GM12878 (cell line): ENCODE measurements at regions not wholly inside any gene's neighbourhood (a gene's known extent, or its start where the extent isn't known, plus 50 kb on each side); places are given as distances from the start of the nearest gene placed in this dataset.

Source experiments
- ATAC-seq: fragments of 200-7000 bp; cut with Tn5 transposase; 3 replicates; pipeline ENCODE4 v1.9.1; 2020; ENCODE audit warnings: mild to moderate bottlenecking, moderate library complexity
- BruUV-seq: library from RNA; stranded (reverse); fragments of 400-500 nt; replicated peaks from 2 replicates; lab custom pipeline; 2021; lab: Mats Ljungman, UMichigan
- CTCF ChIA-PET: fragments of 300-600 bp; sonication (Branson Sonifier 250); formaldehyde crosslinking; extraction: SDS; loops from one replicate; lab custom pipeline; 2021; ENCODE audit warnings: inconsistent platforms; lab: Yijun Ruan, JAX
- POLR2A ChIA-PET: fragments of 350-600 bp; formaldehyde crosslinking; extraction: SDS; loops from one replicate; lab custom pipeline; 2021; ENCODE audit warnings: inconsistent platforms; lab: Charles Lee
- RAD21 ChIA-PET: fragments of 300-600 bp; sonication (Branson Sonifier 250); formaldehyde crosslinking; loops from one replicate; lab custom pipeline; 2023; ENCODE audit warnings: antibody characterized with exemption; ENCODE audit not compliant: unreplicated experiment; lab: Charles Lee
- SMC1A ChIA-PET: fragments of 300-600 bp; sonication (Branson Sonifier 250); formaldehyde crosslinking; loops from one replicate; lab custom pipeline; 2023; ENCODE audit not compliant: unreplicated experiment, uncharacterized antibody; lab: Charles Lee
- DNase-seq: peaks from one replicate; pipeline ENCODE4 v3.0.0-alpha.2; 2011; ENCODE audit warnings: low read depth, low spot score
- FAIRE-seq: peaks from 3 replicates; lab custom pipeline; 2011; peaks lifted over from hg19 to GRCh38; lab: Jason Lieb, UNC
- H2AFZ ChIP-seq: 2 replicates; pipeline ENCODE4 v1.6.0; 2011; ENCODE audit warnings: low read depth, low read length, control low read depth; ENCODE audit not compliant: control insufficient read depth
- H3K27ac ChIP-seq: 2 replicates; pipeline ENCODE4 v1.5.1; 2011; ENCODE audit warnings: control low read depth; ENCODE audit not compliant: control insufficient read depth, insufficient read depth
- H3K27me3 ChIP-seq, 2 experiments: replicated peaks in 1 of 2; 2 replicates each; pipeline versions ENCODE4 v1.6.0 to v1.6.1; 2011; ENCODE audit warnings: low read length in 1 of 2; ENCODE audit not compliant: control insufficient read depth in 2 of 2, insufficient read depth in 2 of 2
- H3K36me3 ChIP-seq, 2 experiments: 2 replicates each; pipeline ENCODE4 v1.5.1; 2011; ENCODE audit warnings: low read length in 1 of 2; ENCODE audit not compliant: control insufficient read depth in 2 of 2, insufficient read depth in 2 of 2
- H3K4me1 ChIP-seq: 2 replicates; pipeline ENCODE4 v1.6.1; 2011; ENCODE audit warnings: mild to moderate bottlenecking, low read length, moderate library complexity, mixed read lengths; ENCODE audit not compliant: control insufficient read depth, insufficient read depth
- H3K4me2 ChIP-seq: 2 replicates; pipeline ENCODE4 v1.6.0; 2011; ENCODE audit warnings: control low read depth; ENCODE audit not compliant: control insufficient read depth, insufficient read depth
- H3K4me3 ChIP-seq: fragments of 200-600 bp; sonication (generic); 2 replicates; pipeline ENCODE4 v1.5.1; 2016
- H3K79me2 ChIP-seq: 2 replicates; pipeline ENCODE4 v1.6.0; 2011; ENCODE audit warnings: low read length; ENCODE audit not compliant: control insufficient read depth, insufficient read depth
- H3K9ac ChIP-seq: 2 replicates; pipeline ENCODE4 v1.8.0; 2011; ENCODE audit warnings: low read length, control low read depth, mixed read lengths; ENCODE audit not compliant: control insufficient read depth, insufficient read depth
- H3K9me3 ChIP-seq: replicated peaks from 3 replicates; pipeline ENCODE4 v1.5.1; 2011; ENCODE audit warnings: mild to moderate bottlenecking, low read length; ENCODE audit not compliant: control insufficient read depth, insufficient read depth
- H4K20me1 ChIP-seq: 2 replicates; pipeline ENCODE4 v1.6.0; 2011; ENCODE audit not compliant: control insufficient read depth, insufficient read depth
- CREB1 ChIP-seq: IDR thresholded peaks from 2 replicates; pipeline ENCODE4 v1.6.1; 2012; ENCODE audit warnings: low read depth, mild to moderate bottlenecking, inconsistent platforms
- HDAC2 ChIP-seq: fragments of 200-600 bp; sonication (generic); IDR thresholded peaks from 2 replicates; pipeline ENCODE4 v1.6.1; 2017
- HSF1 ChIP-seq: fragments of 150-350 bp; IDR thresholded peaks from 2 replicates; pipeline ENCODE4 v1.6.1; 2014; ENCODE audit warnings: mild to moderate bottlenecking, low read depth, low read length
- KAT2A ChIP-seq: conservative IDR thresholded peaks from 2 replicates; pipeline ENCODE4 v1.6.1; 2011; ENCODE audit warnings: low read depth, low read length; ENCODE audit not compliant: control insufficient read depth
- MYB ChIP-seq: fragments of 150-350 bp; IDR thresholded peaks from 2 replicates; pipeline ENCODE4 v1.6.1; 2014; ENCODE audit warnings: mild to moderate bottlenecking, low read depth, low read length, borderline replicate concordance
- NFXL1 ChIP-seq: fragments of 450-650 bp; IDR thresholded peaks from 2 replicates; pipeline ENCODE4 v1.6.1; 2017; ENCODE audit warnings: antibody characterized with exemption, mild to moderate bottlenecking, borderline replicate concordance
- RUNX3 ChIP-seq: IDR thresholded peaks from 2 replicates; pipeline ENCODE4 v1.6.1; 2012; ENCODE audit warnings: low read length, inconsistent platforms
- SIX5 ChIP-seq: IDR thresholded peaks from 2 replicates; pipeline ENCODE4 v1.6.1; 2011; ENCODE audit warnings: mild to moderate bottlenecking, low read depth, low read length, moderate library complexity; ENCODE audit not compliant: severe bottlenecking
- SMAD5 ChIP-seq: IDR thresholded peaks from 2 replicates; pipeline ENCODE4 v1.6.1; 2016; ENCODE audit warnings: antibody characterized with exemption, low read depth
- TCF3 ChIP-seq: IDR thresholded peaks from 2 replicates; pipeline ENCODE4 v1.6.1; 2012; ENCODE audit warnings: low read depth, mild to moderate bottlenecking, low read length, borderline replicate concordance; ENCODE audit not compliant: insufficient read depth
- TCF7 ChIP-seq: IDR thresholded peaks from 2 replicates; pipeline ENCODE4 v1.6.1; 2014; ENCODE audit warnings: antibody characterized with exemption, borderline replicate concordance
- ZBTB11 ChIP-seq: fragments of 450-650 bp; formaldehyde crosslinking; IDR thresholded peaks from 2 replicates; pipeline ENCODE4 v1.5.0; 2022; ENCODE audit warnings: mild to moderate bottlenecking, missing genetic modification characterization
- ZBTB33 ChIP-seq: fragments of 450-650 bp; IDR thresholded peaks from 2 replicates; pipeline ENCODE4 v1.6.1; 2017; ENCODE audit warnings: mild to moderate bottlenecking
- WGBS: methylation state at CpG from one replicate; pipeline ENCODE4 v1.1.6; 2016; ENCODE audit warnings: low lambda C conversion rate; ENCODE audit not compliant: insufficient replicate concordance, insufficient coverage; ENCODE audit errors: missing lambda C conversion rate; 5-methylcytosine and 5-hydroxymethylcytosine counted together
- in situ Hi-C: fragments of 300-500 bp; cut with MboI; formaldehyde crosslinking; loops from 9 replicates; pipeline ENCODE4 v1.14.3; 2018; ENCODE audit warnings: mixed read lengths
- intact Hi-C: fragments of 100-400 bp; cut with micrococcal nuclease; formaldehyde crosslinking; loops from one replicate; pipeline ENCODE4 v1.14.2; 2022; ENCODE audit not compliant: unreplicated experiment

GRCh38 chr5:103962023-103962422 lies 399.4 kb upstream of the NUDT12 start:
- ChIA-PET RAD21 (no interaction called here), SMC1A (no interaction called here), CTCF (no interaction called here), POLR2A (no interaction called here)
- Histone ChIP-seq H3K9me3 (no peaks in the 10 kb centered on the region), H3K4me2 (no peak overlapping the region), H3K36me3 (no peaks in the 10 kb centered on the region), H4K20me1 (no peaks in the 10 kb centered on the region), H3K79me2 (no peaks in the 10 kb centered on the region), H3K9ac (no peak overlapping the region), H3K27me3 (no peaks in the 10 kb centered on the region), H3K4me3 (no peak overlapping the region), H3K4me1 (no peaks in the 10 kb centered on the region), H2AFZ (no peak overlapping the region), H3K27ac (no peak overlapping the region)
- DNase-seq (no peak), FAIRE-seq (no peak), ATAC-seq (no peak)
- no TSS peak for BruUV-seq
- intact Hi-C loops (no loop called here), in situ Hi-C loops (no loop called here)
- TF ChIP-seq HDAC2, result no peak
- no peak for TF ChIP-seq SIX5
- no peak for TF ChIP-seq ZBTB33
- TF ChIP-seq MYB, result no peak
- no peak for TF ChIP-seq TCF3
- no peak for TF ChIP-seq HSF1
- no peak for TF ChIP-seq ZBTB11 (CRISPR knock-in tag)
- no peak for TF ChIP-seq TCF7
- no peak for TF ChIP-seq NFXL1
- TF ChIP-seq CREB1, result no peak
- TF ChIP-seq KAT2A, result no peak
- no peak for TF ChIP-seq SMAD5
- no peak for TF ChIP-seq RUNX3
- 18% methylated on average over 1 of the region's 1 CpG for WGBS
